ENCODE measurements at regions not wholly inside any gene's neighbourhood (a gene's known extent, or its start where the extent isn't known, plus 50 kb on each side); places are given as distances from the start of the nearest gene placed in this dataset.
A peak's percentile ranks its signal among the peaks of the same experiment; 100 is the strongest.

- H3K4me1 Mint-ChIP-seq = peaks cover 7% of the 10 kb centered on the region
- H3K36me3 Mint-ChIP-seq = no peaks in the 10 kb centered on the region
- H3K27ac Mint-ChIP-seq = no peak overlapping the region
- H3K27me3 Mint-ChIP-seq = peaks cover 1% of the 10 kb centered on the region
- ATAC-seq (ENCODE audit: low read depth) (no peak), DNase-seq (ENCODE audit: low spot score in 2 of 2) (no peak)
- no peak overlapping the region for H3K4me3 Mint-ChIP-seq
- H3K9me3 Mint-ChIP-seq = peaks cover 4% of the 10 kb centered on the region
Observed at GRCh38 chr5:81914696-81915095, 57.1 kb upstream of the ATG10 start.

GRCh38 chr5:81912933-81913332 is 58.9 kb upstream of the ATG10 start:
- Mint-ChIP-seq H3K27ac (no peak overlapping the region), H3K9me3 (peaks cover 4% of the 10 kb centered on the region), H3K4me3 (no peak overlapping the region), H3K36me3 (no peaks in the 10 kb centered on the region), H3K4me1 (peaks cover 16% of the 10 kb centered on the region), H3K27me3 (peaks cover 1% of the 10 kb centered on the region)
- DNase-seq (ENCODE audit: low spot score in 2 of 2) (no peak), ATAC-seq (ENCODE audit: low read depth) (no peak)

- Mint-ChIP-seq H3K9me3 (peaks cover 1% of the 10 kb centered on the region), H3K27ac (no peak overlapping the region), H3K36me3 (no peaks in the 10 kb centered on the region), H3K4me3 (no peak overlapping the region), H3K27me3 (peaks cover 1% of the 10 kb centered on the region), H3K4me1 (peaks cover 16% of the 10 kb centered on the region)
- DNase-seq (ENCODE audit: low spot score in 2 of 2) (no peak), ATAC-seq (ENCODE audit: low read depth) (peak; percentile 95)
Observed at GRCh38 chr5:81909677-81910076, 62.1 kb upstream of the ATG10 start.

GRCh38 chr5:81908771-81909170 is 63.1 kb upstream of the ATG10 start:
- H3K9me3 Mint-ChIP-seq = no peaks in the 10 kb centered on the region
- peaks cover 1% of the 10 kb centered on the region for H3K27me3 Mint-ChIP-seq
- H3K27ac Mint-ChIP-seq = no peak overlapping the region
- peaks cover 16% of the 10 kb centered on the region for H3K4me1 Mint-ChIP-seq
- ATAC-seq (ENCODE audit: low read depth) = peak; percentile 34
- no peak overlapping the region for H3K4me3 Mint-ChIP-seq
- no peaks in the 10 kb centered on the region for H3K36me3 Mint-ChIP-seq
- DNase-seq (ENCODE audit: low spot score in 2 of 2) = no peak

GRCh38 chr5:81908044-81908443 is 63.8 kb upstream of the ATG10 start:
- Mint-ChIP-seq H3K27me3 (no peaks in the 10 kb centered on the region), H3K9me3 (no peaks in the 10 kb centered on the region), H3K4me3 (no peak overlapping the region), H3K36me3 (no peaks in the 10 kb centered on the region), H3K4me1 (peaks cover 16% of the 10 kb centered on the region), H3K27ac (no peak overlapping the region)
- no peak for ATAC-seq (ENCODE audit: low read depth)
- DNase-seq (ENCODE audit: low spot score in 2 of 2) = no peak

- ATAC-seq (ENCODE audit: low read depth) = no peak
- Mint-ChIP-seq H3K4me3 (no peak overlapping the region), H3K9me3 (no peaks in the 10 kb centered on the region), H3K27ac (no peak overlapping the region), H3K27me3 (no peaks in the 10 kb centered on the region), H3K36me3 (no peaks in the 10 kb centered on the region), H3K4me1 (peaks cover 15% of the 10 kb centered on the region)
- DNase-seq (ENCODE audit: low spot score in 2 of 2) = no peak
Observed at GRCh38 chr5:81907012-81907635, 64.7 kb upstream of the ATG10 start.

GRCh38 chr5:81906086-81906485 is 65.7 kb upstream of the ATG10 start:
- no peak for DNase-seq (ENCODE audit: low spot score in 2 of 2)
- no peak overlapping the region for H3K4me3 Mint-ChIP-seq
- H3K36me3 Mint-ChIP-seq = peaks cover 4% of the 10 kb centered on the region
- ATAC-seq (ENCODE audit: low read depth) = no peak
- H3K4me1 Mint-ChIP-seq = peaks cover 14% of the 10 kb centered on the region
- H3K27me3 Mint-ChIP-seq = no peaks in the 10 kb centered on the region
- no peak overlapping the region for H3K27ac Mint-ChIP-seq
- H3K9me3 Mint-ChIP-seq = peaks cover 6% of the 10 kb centered on the region

- Mint-ChIP-seq H3K27ac (no peak overlapping the region), H3K36me3 (peaks cover 6% of the 10 kb centered on the region), H3K27me3 (no peaks in the 10 kb centered on the region), H3K4me1 (peaks cover 12% of the 10 kb centered on the region), H3K9me3 (peaks cover 9% of the 10 kb centered on the region), H3K4me3 (no peak overlapping the region)
- DNase-seq (ENCODE audit: low spot score in 2 of 2) (no peak), ATAC-seq (ENCODE audit: low read depth) (no peak)
Observed at GRCh38 chr5:81904861-81905260, 67.0 kb upstream of the ATG10 start.

GRCh38 chr5:81904166-81904565 is 67.7 kb upstream of the ATG10 start:
- no peak for DNase-seq (ENCODE audit: low spot score in 2 of 2)
- Mint-ChIP-seq H3K36me3 (peaks cover 6% of the 10 kb centered on the region), H3K27me3 (no peaks in the 10 kb centered on the region), H3K4me3 (no peak overlapping the region), H3K27ac (no peak overlapping the region), H3K9me3 (peaks cover 9% of the 10 kb centered on the region), H3K4me1 (peaks cover 7% of the 10 kb centered on the region)
- no peak for ATAC-seq (ENCODE audit: low read depth)

GRCh38 chr5:81901586-81901985 is 70.2 kb upstream of the ATG10 start:
- no peak overlapping the region for H3K27ac Mint-ChIP-seq
- no peaks in the 10 kb centered on the region for H3K27me3 Mint-ChIP-seq
- peaks cover 11% of the 10 kb centered on the region for H3K9me3 Mint-ChIP-seq
- peaks cover 6% of the 10 kb centered on the region for H3K36me3 Mint-ChIP-seq
- ATAC-seq (ENCODE audit: low read depth) = no peak
- peaks cover 2% of the 10 kb centered on the region for H3K4me1 Mint-ChIP-seq
- DNase-seq (ENCODE audit: low spot score in 2 of 2) = no peak
- H3K4me3 Mint-ChIP-seq = no peak overlapping the region

- ATAC-seq (ENCODE audit: low read depth) (no peak), DNase-seq (ENCODE audit: low spot score in 2 of 2) (no peak)
- Mint-ChIP-seq H3K4me3 (no peak overlapping the region), H3K27me3 (no peaks in the 10 kb centered on the region), H3K4me1 (peaks cover 2% of the 10 kb centered on the region), H3K9me3 (peaks cover 11% of the 10 kb centered on the region), H3K36me3 (peaks cover 6% of the 10 kb centered on the region), H3K27ac (no peak overlapping the region)
Observed at GRCh38 chr5:81899123-81899522, 72.7 kb upstream of the ATG10 start.

GRCh38 chr5:81898403-81898802 is 73.4 kb upstream of the ATG10 start:
- no peak for DNase-seq (ENCODE audit: low spot score in 2 of 2)

GRCh38 chr5:81896764-81897163 is 75.1 kb upstream of the ATG10 start:
- ATAC-seq (ENCODE audit: low read depth) = no peak
- peaks cover 10% of the 10 kb centered on the region for H3K9me3 Mint-ChIP-seq
- H3K27ac Mint-ChIP-seq = no peak overlapping the region
- H3K4me1 Mint-ChIP-seq = peaks cover 2% of the 10 kb centered on the region
- H3K27me3 Mint-ChIP-seq = peaks cover 1% of the 10 kb centered on the region
- DNase-seq (ENCODE audit: low spot score in 2 of 2) = no peak
- no peak overlapping the region for H3K4me3 Mint-ChIP-seq
- peaks cover 5% of the 10 kb centered on the region for H3K36me3 Mint-ChIP-seq

More at GRCh38 chr5:81898403-81898802, 73.4 kb upstream of the ATG10 start:
- Mint-ChIP-seq H3K36me3 (peaks cover 6% of the 10 kb centered on the region), H3K4me3 (no peak overlapping the region), H3K27me3 (peaks cover 1% of the 10 kb centered on the region), H3K4me1 (peaks cover 2% of the 10 kb centered on the region), H3K9me3 (peaks cover 11% of the 10 kb centered on the region), H3K27ac (no peak overlapping the region)
- peak; percentile 57 for ATAC-seq (ENCODE audit: low read depth)

GRCh38 chr5:81895307-81895706 is 76.5 kb upstream of the ATG10 start:
- peaks cover 1% of the 10 kb centered on the region for H3K27me3 Mint-ChIP-seq
- no peak for ATAC-seq (ENCODE audit: low read depth)
- H3K4me3 Mint-ChIP-seq = no peak overlapping the region
- H3K36me3 Mint-ChIP-seq = no peaks in the 10 kb centered on the region
- no peak overlapping the region for H3K27ac Mint-ChIP-seq
- peaks cover 2% of the 10 kb centered on the region for H3K4me1 Mint-ChIP-seq
- DNase-seq (ENCODE audit: low spot score in 2 of 2) = no peak
- peaks cover 3% of the 10 kb centered on the region for H3K9me3 Mint-ChIP-seq

GRCh38 chr5:81893961-81894360 is 77.9 kb upstream of the ATG10 start:
- DNase-seq (ENCODE audit: low spot score in 2 of 2) (no peak), ATAC-seq (ENCODE audit: low read depth) (no peak)
- Mint-ChIP-seq H3K4me3 (no peak overlapping the region), H3K9me3 (peaks cover 7% of the 10 kb centered on the region), H3K27me3 (peaks cover 1% of the 10 kb centered on the region), H3K36me3 (peaks cover 2% of the 10 kb centered on the region), H3K27ac (no peak overlapping the region), H3K4me1 (peaks cover 2% of the 10 kb centered on the region)
